HEK293T (cell line): ENCODE measurements at regions not wholly inside any gene's neighbourhood (a gene's known extent, or its start where the extent isn't known, plus 50 kb on each side); places are given as distances from the start of the nearest gene placed in this dataset.

Source experiments
- ARNT ChIP-seq: fragments of 450-650 bp; IDR thresholded peaks from 2 replicates; pipeline ENCODE4 v1.6.1; 2017; ENCODE audit warnings: mild to moderate bottlenecking
- BHLHE40 ChIP-seq: fragments of 450-650 bp; IDR thresholded peaks from 2 replicates; pipeline ENCODE4 v1.6.1; 2016; ENCODE audit warnings: mild to moderate bottlenecking, moderate library complexity, borderline replicate concordance
- ELF4 ChIP-seq: fragments of 450-650 bp; IDR thresholded peaks from 2 replicates; pipeline ENCODE4 v1.6.1; 2017; ENCODE audit warnings: antibody characterized with exemption
- FOXA1 ChIP-seq: fragments of 450-650 bp; IDR thresholded peaks from 2 replicates; pipeline ENCODE4 v1.6.1; 2016; ENCODE audit warnings: mild to moderate bottlenecking
- FOXK2 ChIP-seq: fragments of 450-650 bp; IDR thresholded peaks from 2 replicates; pipeline ENCODE4 v1.6.1; 2016; ENCODE audit warnings: mild to moderate bottlenecking
- FOXM1 ChIP-seq: fragments of 450-650 bp; IDR thresholded peaks from 2 replicates; pipeline ENCODE4 v1.6.1; 2017; ENCODE audit warnings: mild to moderate bottlenecking, borderline replicate concordance
- HDGF ChIP-seq: fragments of 450-650 bp; IDR thresholded peaks from 2 replicates; pipeline ENCODE4 v1.6.1; 2017; ENCODE audit warnings: antibody characterized with exemption, borderline replicate concordance
- LEF1 ChIP-seq: fragments of 450-650 bp; IDR thresholded peaks from 2 replicates; pipeline ENCODE4 v1.6.1; 2017; ENCODE audit warnings: mild to moderate bottlenecking, borderline replicate concordance
- NFRKB ChIP-seq: fragments of 450-650 bp; IDR thresholded peaks from 2 replicates; pipeline ENCODE4 v1.6.1; 2016; ENCODE audit warnings: mild to moderate bottlenecking, moderate library complexity
- SP1 ChIP-seq: fragments of 450-650 bp; IDR thresholded peaks from 2 replicates; pipeline ENCODE4 v1.6.1; 2017
- SUZ12 ChIP-seq: fragments of 450-650 bp; IDR thresholded peaks from 2 replicates; pipeline ENCODE4 v1.6.1; 2016; ENCODE audit warnings: mild to moderate bottlenecking
- TARDBP ChIP-seq: fragments of 450-650 bp; IDR thresholded peaks from 2 replicates; pipeline ENCODE4 v1.6.1; 2016
- ZNF384 ChIP-seq: fragments of 450-650 bp; IDR thresholded peaks from 2 replicates; pipeline ENCODE4 v1.6.1; 2016
- TF ChIP-seq, protein P1 (sequence below): fragments of 450-650 bp; IDR thresholded peaks from 2 replicates; pipeline ENCODE4 v1.6.1; 2016

DNA sequence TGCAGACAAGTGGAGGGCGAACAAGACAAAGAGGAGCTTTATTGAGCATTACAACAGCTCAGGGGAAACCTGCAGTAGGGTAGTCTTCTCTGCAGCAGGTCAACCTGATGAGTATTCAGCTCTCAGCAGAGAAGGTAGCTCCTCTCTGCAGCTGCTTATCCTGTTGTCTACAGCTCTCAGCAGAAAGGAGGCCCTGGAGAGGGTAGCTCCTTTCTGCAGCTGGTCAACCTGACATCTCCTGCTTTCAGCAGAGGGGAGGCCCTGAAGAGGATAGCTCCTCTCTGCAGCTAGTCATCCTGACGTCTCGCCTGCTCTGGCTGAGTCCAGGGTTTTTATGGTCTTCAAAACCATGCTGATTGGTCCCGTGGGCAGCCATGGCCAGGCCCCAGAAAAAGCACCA lies 113.6 kb downstream of the CD24 start:
- TF ChIP-seq, protein P1, sequence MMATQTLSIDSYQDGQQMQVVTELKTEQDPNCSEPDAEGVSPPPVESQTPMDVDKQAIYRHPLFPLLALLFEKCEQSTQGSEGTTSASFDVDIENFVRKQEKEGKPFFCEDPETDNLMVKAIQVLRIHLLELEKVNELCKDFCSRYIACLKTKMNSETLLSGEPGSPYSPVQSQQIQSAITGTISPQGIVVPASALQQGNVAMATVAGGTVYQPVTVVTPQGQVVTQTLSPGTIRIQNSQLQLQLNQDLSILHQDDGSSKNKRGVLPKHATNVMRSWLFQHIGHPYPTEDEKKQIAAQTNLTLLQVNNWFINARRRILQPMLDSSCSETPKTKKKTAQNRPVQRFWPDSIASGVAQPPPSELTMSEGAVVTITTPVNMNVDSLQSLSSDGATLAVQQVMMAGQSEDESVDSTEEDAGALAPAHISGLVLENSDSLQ = no peak
- TF ChIP-seq SP1 = no peak
- TF ChIP-seq TARDBP = no peak
- TF ChIP-seq FOXM1 = no peak
- no peak for TF ChIP-seq BHLHE40
- TF ChIP-seq FOXA1 = no peak
- no peak for TF ChIP-seq FOXK2
- TF ChIP-seq NFRKB = no peak
- no peak for TF ChIP-seq LEF1
- no peak for TF ChIP-seq ARNT
- TF ChIP-seq HDGF = no peak
- no peak for TF ChIP-seq SUZ12
- no peak for TF ChIP-seq ELF4
- TF ChIP-seq ZNF384 = no peak
